Neural cell (in vitro differentiated cells): ENCODE measurements at regions not wholly inside any gene's neighbourhood (a gene's known extent, or its start where the extent isn't known, plus 50 kb on each side); places are given as distances from the start of the nearest gene placed in this dataset.

Source experiments
- H2AFZ ChIP-seq: fragments of 200-600, 300-800 bp; sonication (generic), shearing (Covaris generic); 2 replicates; pipeline ENCODE4 v1.6.0; 2014; ENCODE audit warnings: low read depth, mild to moderate bottlenecking, antibody characterized with exemption, low read length, moderate library complexity
- H3F3A ChIP-seq: fragments of 200-600 bp; shearing (Covaris generic); 2 replicates; pipeline ENCODE4 v1.6.1; 2016; ENCODE audit warnings: mild to moderate bottlenecking, moderate library complexity, mixed read lengths, antibody characterized with exemption, low read length; ENCODE audit not compliant: insufficient read depth, poor library complexity, severe bottlenecking
- H3K27ac ChIP-seq: fragments of 200-600, 300-800 bp; sonication (generic), shearing (Covaris generic); 2 replicates; pipeline ENCODE4 v1.5.1; 2014; ENCODE audit warnings: mild to moderate bottlenecking, low read length, moderate library complexity
- H3K27me3 ChIP-seq: fragments of 300-800, 200-600 bp; sonication (generic), shearing (Covaris generic); 2 replicates; pipeline ENCODE4 v1.6.0; 2014; ENCODE audit warnings: mild to moderate bottlenecking, low read depth, low read length, moderate library complexity; ENCODE audit not compliant: insufficient read depth
- H3K36me3 ChIP-seq: fragments of 300-800, 200-600 bp; sonication (generic), shearing (Covaris generic); 2 replicates; pipeline ENCODE4 v1.5.1; 2014; ENCODE audit warnings: mild to moderate bottlenecking, antibody characterized with exemption, low read length, moderate library complexity; ENCODE audit not compliant: insufficient read depth
- H3K4me2 ChIP-seq: fragments of 300-800, 200-600 bp; sonication (generic), shearing (Covaris generic); 2 replicates; pipeline ENCODE4 v1.6.0; 2014; ENCODE audit warnings: mild to moderate bottlenecking, low read length
- H3K4me3 ChIP-seq: fragments of 300-800, 200-600 bp; sonication (generic), shearing (Covaris generic); 2 replicates; pipeline ENCODE4 v1.5.1; 2014; ENCODE audit warnings: mild to moderate bottlenecking, low read length, moderate library complexity
- H3K79me2 ChIP-seq: fragments of 200-600 bp; shearing (Covaris generic); replicated peaks from 2 replicates; pipeline ENCODE4 v1.6.0; 2014; ENCODE audit warnings: mild to moderate bottlenecking, low read length, moderate library complexity; ENCODE audit not compliant: insufficient read depth
- H3K9ac ChIP-seq: fragments of 300-800, 200-600 bp; sonication (generic), shearing (Covaris generic); 2 replicates; pipeline ENCODE4 v1.6.1; 2016; ENCODE audit warnings: mild to moderate bottlenecking, low read length, mixed read lengths
- H3K9me2 ChIP-seq: fragments of 200-600 bp; shearing (Covaris generic); 2 replicates; pipeline ENCODE4 v1.6.1; 2016; ENCODE audit warnings: mild to moderate bottlenecking, low read length, mixed read lengths; ENCODE audit not compliant: insufficient read depth
- H3K9me3 ChIP-seq: fragments of 200-600, 300-800 bp; sonication (generic), shearing (Covaris generic); 2 replicates; pipeline ENCODE4 v1.6.1; 2016; ENCODE audit warnings: mild to moderate bottlenecking, mixed run types, low read length, moderate library complexity, mixed read lengths
- H4K20me1 ChIP-seq: fragments of 200-600 bp; shearing (Covaris generic); 2 replicates; pipeline ENCODE4 v1.6.1; 2016; ENCODE audit warnings: mild to moderate bottlenecking, mixed run types; ENCODE audit not compliant: insufficient read depth
- EP300 ChIP-seq: fragments of 450-650 bp; conservative IDR thresholded peaks from 2 replicates; pipeline ENCODE4 v1.6.1; 2014; ENCODE audit warnings: antibody characterized with exemption, mild to moderate bottlenecking, moderate library complexity; ENCODE audit not compliant: poor library complexity, severe bottlenecking
- EZH2 ChIP-seq: fragments of 200-600, 300-800 bp; shearing (Covaris generic), sonication (generic); IDR thresholded peaks from 2 replicates; pipeline ENCODE4 v1.6.1; 2014; ENCODE audit warnings: antibody characterized with exemption, low read length, borderline replicate concordance, mild to moderate bottlenecking; ENCODE audit not compliant: insufficient read depth, poor library complexity, severe bottlenecking
- MXI1 ChIP-seq: fragments of 450-650 bp; conservative IDR thresholded peaks from 2 replicates; pipeline ENCODE4 v1.6.1; 2014; ENCODE audit warnings: antibody characterized with exemption, mild to moderate bottlenecking; ENCODE audit not compliant: poor library complexity, severe bottlenecking
- POLR2AphosphoS5 ChIP-seq: IDR thresholded peaks from 2 replicates; pipeline ENCODE4 v1.6.1; 2012
- RAD21 ChIP-seq: fragments of 450-650 bp; conservative IDR thresholded peaks from 2 replicates; pipeline ENCODE4 v1.6.1; 2014; ENCODE audit warnings: antibody characterized with exemption, mild to moderate bottlenecking, moderate library complexity
- SMC3 ChIP-seq: fragments of 450-650 bp; conservative IDR thresholded peaks from 2 replicates; pipeline ENCODE4 v1.6.1; 2014; ENCODE audit warnings: antibody characterized with exemption, mild to moderate bottlenecking, moderate library complexity; ENCODE audit not compliant: poor library complexity
- TAF1 ChIP-seq: IDR thresholded peaks from 2 replicates; pipeline ENCODE4 v1.6.1; 2012; ENCODE audit warnings: low read depth
- TF ChIP-seq, protein P1 (sequence below): fragments of 450-650 bp; IDR thresholded peaks from 2 replicates; pipeline ENCODE4 v1.5.1; 2014; ENCODE audit warnings: antibody characterized with exemption, mild to moderate bottlenecking, moderate library complexity; ENCODE audit not compliant: poor library complexity, severe bottlenecking
- TF ChIP-seq, protein P2 (sequence below): IDR thresholded peaks from 2 replicates; pipeline ENCODE4 v1.6.1; 2012; ENCODE audit warnings: borderline replicate concordance

DNA sequence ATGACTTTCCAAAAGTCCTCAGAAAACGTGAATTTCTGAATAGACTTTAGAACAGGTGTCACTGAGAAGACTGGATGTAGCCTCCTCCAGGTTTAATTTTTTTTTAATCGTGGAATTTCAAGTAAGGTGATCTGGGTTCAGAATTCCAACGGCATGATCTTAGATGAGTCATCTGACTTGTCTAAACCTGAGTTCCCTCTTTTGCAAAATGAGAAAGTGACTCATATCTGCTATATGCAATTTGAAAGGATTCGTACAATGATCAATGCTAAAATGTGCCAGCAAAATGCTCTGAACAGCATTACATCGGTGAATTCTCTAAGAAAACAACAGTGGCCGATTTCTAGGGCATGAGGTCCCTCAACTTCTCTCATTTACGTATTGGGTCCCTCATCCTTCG lies 69.1 kb upstream of the ZNF516 start:
- Histone ChIP-seq H3K27ac (no peak overlapping the region), H3K79me2 (no peaks in the 10 kb centered on the region), H3F3A (no peaks in the 10 kb centered on the region), H4K20me1 (no peaks in the 10 kb centered on the region), H3K4me3 (no peak overlapping the region), H3K9ac (no peak overlapping the region), H3K36me3 (no peaks in the 10 kb centered on the region), H3K9me3 (no peaks in the 10 kb centered on the region), H3K9me2 (no peaks in the 10 kb centered on the region), H3K4me2 (no peak overlapping the region), H3K27me3 (no peaks in the 10 kb centered on the region), H2AFZ (no peak overlapping the region)
- TF ChIP-seq MXI1 (no peak), POLR2AphosphoS5 (no peak), EP300 (no peak), SMC3 (no peak), TAF1 (no peak), RAD21 (no peak), EZH2 (no peak)
- TF ChIP-seq, protein P1, sequence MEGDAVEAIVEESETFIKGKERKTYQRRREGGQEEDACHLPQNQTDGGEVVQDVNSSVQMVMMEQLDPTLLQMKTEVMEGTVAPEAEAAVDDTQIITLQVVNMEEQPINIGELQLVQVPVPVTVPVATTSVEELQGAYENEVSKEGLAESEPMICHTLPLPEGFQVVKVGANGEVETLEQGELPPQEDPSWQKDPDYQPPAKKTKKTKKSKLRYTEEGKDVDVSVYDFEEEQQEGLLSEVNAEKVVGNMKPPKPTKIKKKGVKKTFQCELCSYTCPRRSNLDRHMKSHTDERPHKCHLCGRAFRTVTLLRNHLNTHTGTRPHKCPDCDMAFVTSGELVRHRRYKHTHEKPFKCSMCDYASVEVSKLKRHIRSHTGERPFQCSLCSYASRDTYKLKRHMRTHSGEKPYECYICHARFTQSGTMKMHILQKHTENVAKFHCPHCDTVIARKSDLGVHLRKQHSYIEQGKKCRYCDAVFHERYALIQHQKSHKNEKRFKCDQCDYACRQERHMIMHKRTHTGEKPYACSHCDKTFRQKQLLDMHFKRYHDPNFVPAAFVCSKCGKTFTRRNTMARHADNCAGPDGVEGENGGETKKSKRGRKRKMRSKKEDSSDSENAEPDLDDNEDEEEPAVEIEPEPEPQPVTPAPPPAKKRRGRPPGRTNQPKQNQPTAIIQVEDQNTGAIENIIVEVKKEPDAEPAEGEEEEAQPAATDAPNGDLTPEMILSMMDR, result no peak
- TF ChIP-seq, protein P2, sequence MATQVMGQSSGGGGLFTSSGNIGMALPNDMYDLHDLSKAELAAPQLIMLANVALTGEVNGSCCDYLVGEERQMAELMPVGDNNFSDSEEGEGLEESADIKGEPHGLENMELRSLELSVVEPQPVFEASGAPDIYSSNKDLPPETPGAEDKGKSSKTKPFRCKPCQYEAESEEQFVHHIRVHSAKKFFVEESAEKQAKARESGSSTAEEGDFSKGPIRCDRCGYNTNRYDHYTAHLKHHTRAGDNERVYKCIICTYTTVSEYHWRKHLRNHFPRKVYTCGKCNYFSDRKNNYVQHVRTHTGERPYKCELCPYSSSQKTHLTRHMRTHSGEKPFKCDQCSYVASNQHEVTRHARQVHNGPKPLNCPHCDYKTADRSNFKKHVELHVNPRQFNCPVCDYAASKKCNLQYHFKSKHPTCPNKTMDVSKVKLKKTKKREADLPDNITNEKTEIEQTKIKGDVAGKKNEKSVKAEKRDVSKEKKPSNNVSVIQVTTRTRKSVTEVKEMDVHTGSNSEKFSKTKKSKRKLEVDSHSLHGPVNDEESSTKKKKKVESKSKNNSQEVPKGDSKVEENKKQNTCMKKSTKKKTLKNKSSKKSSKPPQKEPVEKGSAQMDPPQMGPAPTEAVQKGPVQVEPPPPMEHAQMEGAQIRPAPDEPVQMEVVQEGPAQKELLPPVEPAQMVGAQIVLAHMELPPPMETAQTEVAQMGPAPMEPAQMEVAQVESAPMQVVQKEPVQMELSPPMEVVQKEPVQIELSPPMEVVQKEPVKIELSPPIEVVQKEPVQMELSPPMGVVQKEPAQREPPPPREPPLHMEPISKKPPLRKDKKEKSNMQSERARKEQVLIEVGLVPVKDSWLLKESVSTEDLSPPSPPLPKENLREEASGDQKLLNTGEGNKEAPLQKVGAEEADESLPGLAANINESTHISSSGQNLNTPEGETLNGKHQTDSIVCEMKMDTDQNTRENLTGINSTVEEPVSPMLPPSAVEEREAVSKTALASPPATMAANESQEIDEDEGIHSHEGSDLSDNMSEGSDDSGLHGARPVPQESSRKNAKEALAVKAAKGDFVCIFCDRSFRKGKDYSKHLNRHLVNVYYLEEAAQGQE, result no peak

DNA sequence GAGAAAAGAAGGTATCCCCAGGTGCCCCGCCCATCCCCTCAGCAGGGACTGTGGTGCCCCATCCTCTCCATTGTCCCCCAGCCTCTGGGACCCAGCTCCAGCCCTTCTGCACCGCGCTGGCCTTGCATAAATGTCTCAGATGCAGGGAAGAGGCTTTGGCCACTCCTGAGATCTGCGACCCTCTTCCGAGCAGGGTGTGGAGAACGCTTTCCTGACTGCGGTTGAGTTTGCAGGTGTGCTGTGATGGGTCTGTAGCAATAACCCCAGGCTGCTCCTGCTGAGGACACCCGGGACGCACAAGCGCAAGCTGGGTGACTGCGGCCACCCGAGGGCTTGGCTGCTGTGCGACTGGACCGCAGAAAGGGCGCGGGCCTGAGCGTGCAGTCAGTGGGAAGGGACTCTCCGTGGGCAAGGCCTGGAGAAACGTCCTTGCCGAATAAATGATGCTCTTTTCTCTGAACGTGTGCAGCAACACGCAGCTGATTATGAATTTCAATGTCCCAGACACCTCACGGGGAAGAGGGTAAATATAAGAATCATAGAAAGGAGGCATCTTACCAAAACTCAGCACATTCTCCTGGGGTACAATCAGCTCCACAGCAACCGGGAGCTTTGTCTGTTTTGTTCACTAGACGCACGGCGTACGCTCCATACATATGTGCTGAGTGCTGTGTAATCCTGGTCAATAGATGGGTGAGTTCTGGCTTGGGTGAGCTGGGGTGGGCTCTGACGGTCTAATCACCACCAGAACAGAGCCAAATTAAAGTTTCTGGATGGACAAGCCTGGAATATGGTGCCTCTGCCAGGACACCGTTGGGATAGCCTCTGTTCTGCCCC lies 67.5 kb upstream of the ZNF516 start:
- no peaks in the 10 kb centered on the region for H3F3A ChIP-seq
- no peaks in the 10 kb centered on the region for H3K36me3 ChIP-seq
- H3K4me2 ChIP-seq, result no peak overlapping the region
- no peaks in the 10 kb centered on the region for H3K79me2 ChIP-seq
- H2AFZ ChIP-seq, result no peak overlapping the region
- no peaks in the 10 kb centered on the region for H3K9me3 ChIP-seq
- no peaks in the 10 kb centered on the region for H3K9me2 ChIP-seq
- H3K27ac ChIP-seq, result no peak overlapping the region
- H3K9ac ChIP-seq, result no peak overlapping the region
- no peak for TF ChIP-seq MXI1
- TF ChIP-seq EZH2, result no peak
- TF ChIP-seq, protein P2, result no peak
- TF ChIP-seq TAF1, result no peak
- TF ChIP-seq SMC3, result no peak
- TF ChIP-seq POLR2AphosphoS5, result no peak
- TF ChIP-seq EP300, result no peak
- TF ChIP-seq, protein P1, result no peak
- no peak for TF ChIP-seq RAD21
- no peaks in the 10 kb centered on the region for H4K20me1 ChIP-seq
- no peak overlapping the region for H3K4me3 ChIP-seq
- H3K27me3 ChIP-seq, result no peaks in the 10 kb centered on the region
